Umbilical cord (tissue), 1 donor: ENCODE measurements at regions not wholly inside any gene's neighbourhood (a gene's known extent, or its start where the extent isn't known, plus 50 kb on each side); places are given as distances from the start of the nearest gene placed in this dataset.

ENCODE experiments used
- DNase-seq: peaks from one replicate; pipeline ENCODE4 v3.0.0-alpha.2; 2015; ENCODE audit warnings: low spot score

GRCh38 chr16:9679213-9679767 lies 502.9 kb downstream of the GRIN2A start:
- no peak for DNase-seq

DNA sequence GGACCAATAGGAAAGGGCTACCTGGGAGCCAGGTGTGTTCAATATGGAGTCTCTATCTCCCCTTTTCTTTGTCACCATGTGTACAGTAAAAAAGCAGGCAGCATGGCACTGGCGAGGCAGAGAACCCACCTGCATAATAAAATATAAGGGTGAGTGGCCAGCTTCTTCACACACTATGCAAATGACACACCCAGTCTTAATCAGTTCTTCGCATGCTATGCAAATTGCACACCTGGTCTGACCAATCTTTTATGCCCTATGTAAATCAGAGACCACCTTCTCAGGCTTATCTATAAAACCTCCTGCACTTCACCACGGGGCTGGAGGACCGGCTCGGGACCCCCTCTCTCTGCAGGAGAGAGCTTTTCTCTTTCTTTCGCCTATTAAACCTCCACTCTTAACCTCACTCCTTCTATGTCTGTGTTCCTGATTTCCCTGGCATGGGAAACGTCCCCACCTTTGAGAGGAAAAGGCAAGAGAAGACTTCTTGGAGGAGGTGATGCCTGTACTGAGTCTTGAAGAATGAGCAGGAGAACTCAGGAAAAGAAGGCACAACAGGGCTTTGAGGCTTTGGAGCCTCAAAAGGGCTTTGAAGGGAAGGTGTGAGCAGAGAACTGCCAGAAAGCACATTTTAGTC lies 502.1 kb downstream of the GRIN2A start:
- DNase-seq = no peak

- DNase-seq = no peak
Observed at GRCh38 chr16:9680968-9681367, 501.3 kb downstream of the GRIN2A start.

DNA sequence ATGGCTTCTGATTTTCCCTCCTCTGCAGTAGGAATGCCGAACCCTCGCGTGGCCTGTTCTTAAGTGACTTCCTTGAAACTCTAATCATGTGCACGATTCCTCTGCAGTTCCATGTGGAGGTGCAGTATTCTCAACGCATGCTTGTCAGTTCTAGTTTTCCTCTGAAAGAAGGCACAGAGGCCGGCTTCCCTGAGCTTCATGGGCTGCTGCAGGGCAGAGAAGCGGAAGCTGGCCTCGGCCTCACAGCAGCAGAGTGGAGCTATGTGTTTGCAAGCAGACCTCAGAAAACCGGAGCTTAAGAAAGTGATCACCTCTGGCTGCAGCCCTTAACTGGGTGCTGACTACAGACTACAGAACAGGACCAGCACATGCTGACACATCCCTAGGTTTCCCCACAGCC lies 500.7 kb downstream of the GRIN2A start:
- DNase-seq = no peak

GRCh38 chr16:9682320-9682719 lies 499.9 kb downstream of the GRIN2A start:
- DNase-seq = no peak

- DNase-seq = no peak
Observed at GRCh38 chr16:9683677-9684076, 498.6 kb downstream of the GRIN2A start.

- no peak for DNase-seq
Observed at GRCh38 chr16:9687737-9688319, 494.4 kb downstream of the GRIN2A start.

DNA sequence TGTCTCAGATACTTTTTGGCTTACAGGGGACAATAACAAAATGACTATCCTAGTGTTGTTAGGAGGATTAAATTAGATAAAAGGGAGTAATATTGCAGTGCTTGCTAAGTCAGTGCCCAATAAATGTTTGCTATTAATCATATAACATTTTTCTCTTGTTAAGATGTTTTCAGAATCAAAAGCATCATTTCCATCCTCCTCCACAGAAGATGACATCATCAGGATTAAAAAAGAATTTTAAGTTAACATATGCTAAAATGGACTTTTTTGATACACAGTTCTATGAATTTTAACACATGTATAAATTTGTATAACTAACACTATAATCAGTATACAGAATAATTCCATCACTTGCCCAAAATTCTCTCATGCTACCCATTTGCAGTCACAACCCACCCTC lies 492.6 kb downstream of the GRIN2A start:
- no peak for DNase-seq

GRCh38 chr16:9695152-9695551 lies 487.1 kb downstream of the GRIN2A start:
- DNase-seq = no peak
